ENCODE measurements at regions not wholly inside any gene's neighbourhood (a gene's known extent, or its start where the extent isn't known, plus 50 kb on each side); places are given as distances from the start of the nearest gene placed in this dataset.

DNA sequence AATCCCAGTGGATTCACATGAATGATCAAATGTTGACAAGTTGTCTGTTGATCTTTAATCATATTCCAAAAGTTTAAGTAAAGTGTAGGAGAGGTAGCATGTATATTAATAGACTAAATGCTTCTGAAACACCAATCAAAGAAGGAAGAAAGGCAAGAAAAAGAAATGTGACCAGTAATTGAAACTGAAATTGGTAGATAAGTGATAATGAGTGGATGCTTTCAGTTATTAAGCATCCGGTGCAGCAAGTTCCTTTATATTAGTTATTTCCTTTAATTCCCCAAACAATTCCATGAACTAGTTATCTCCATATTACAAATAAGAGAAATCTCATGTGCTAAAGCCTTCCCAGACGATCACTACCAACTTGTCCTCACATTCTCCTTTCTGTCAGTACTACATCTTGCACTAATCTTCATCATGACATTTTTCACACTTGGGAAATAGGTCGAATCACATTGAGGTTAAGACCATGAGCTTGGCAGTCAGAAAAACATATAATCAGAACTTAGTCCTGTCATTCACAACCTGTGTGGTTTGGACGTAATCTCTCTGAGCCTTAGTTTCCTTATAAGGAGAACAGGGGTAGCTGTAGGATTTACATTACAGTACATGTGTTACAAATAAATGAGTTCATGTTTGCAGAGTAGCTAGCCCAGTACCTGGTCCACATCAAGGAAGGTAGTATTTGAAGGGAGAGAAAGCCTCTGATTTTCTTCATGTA lies 182.1 kb downstream of the NOL4 start:
- TF ChIP-seq POLR2AphosphoS5 (IDR thresholded peaks at IDR 0.05; ENCODE audit: insufficient read depth, low read depth, low read length) = no peak
- TF ChIP-seq, protein P1, sequence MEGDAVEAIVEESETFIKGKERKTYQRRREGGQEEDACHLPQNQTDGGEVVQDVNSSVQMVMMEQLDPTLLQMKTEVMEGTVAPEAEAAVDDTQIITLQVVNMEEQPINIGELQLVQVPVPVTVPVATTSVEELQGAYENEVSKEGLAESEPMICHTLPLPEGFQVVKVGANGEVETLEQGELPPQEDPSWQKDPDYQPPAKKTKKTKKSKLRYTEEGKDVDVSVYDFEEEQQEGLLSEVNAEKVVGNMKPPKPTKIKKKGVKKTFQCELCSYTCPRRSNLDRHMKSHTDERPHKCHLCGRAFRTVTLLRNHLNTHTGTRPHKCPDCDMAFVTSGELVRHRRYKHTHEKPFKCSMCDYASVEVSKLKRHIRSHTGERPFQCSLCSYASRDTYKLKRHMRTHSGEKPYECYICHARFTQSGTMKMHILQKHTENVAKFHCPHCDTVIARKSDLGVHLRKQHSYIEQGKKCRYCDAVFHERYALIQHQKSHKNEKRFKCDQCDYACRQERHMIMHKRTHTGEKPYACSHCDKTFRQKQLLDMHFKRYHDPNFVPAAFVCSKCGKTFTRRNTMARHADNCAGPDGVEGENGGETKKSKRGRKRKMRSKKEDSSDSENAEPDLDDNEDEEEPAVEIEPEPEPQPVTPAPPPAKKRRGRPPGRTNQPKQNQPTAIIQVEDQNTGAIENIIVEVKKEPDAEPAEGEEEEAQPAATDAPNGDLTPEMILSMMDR (IDR thresholded peaks at IDR 0.05; ENCODE audit: extremely low read depth in 1 of 2, insufficient read depth in 1 of 2, low read depth in 1 of 2, low read length in 2 of 2) = no peak

Data from endothelial cell of umbilical vein (primary cell).